H9 (cell line): ENCODE measurements at regions not wholly inside any gene's neighbourhood (a gene's known extent, or its start where the extent isn't known, plus 50 kb on each side); places are given as distances from the start of the nearest gene placed in this dataset.

Source experiments
- DNase-seq: peaks from one replicate; pipeline ENCODE4 v3.0.0-alpha.2; 2017
- H2AFZ ChIP-seq: one replicate; pipeline ENCODE4 v1.6.1; 2013; ENCODE audit warnings: mild to moderate bottlenecking, low read length, control low read depth, moderate library complexity
- H2AK5ac ChIP-seq: 2 replicates; pipeline ENCODE4 v1.6.1; 2013; ENCODE audit warnings: low read length, control low read depth, mixed read lengths; ENCODE audit not compliant: insufficient read length
- H2BK120ac ChIP-seq: one replicate; pipeline ENCODE4 v1.6.1; 2013; ENCODE audit warnings: low read depth, mild to moderate bottlenecking, low read length, control low read depth, inconsistent platforms; ENCODE audit not compliant: poor library complexity, severe bottlenecking
- H2BK12ac ChIP-seq: 2 replicates; pipeline ENCODE4 v1.6.1; 2013; ENCODE audit warnings: low read length, control low read depth, mixed read lengths, low read depth; ENCODE audit not compliant: insufficient read length
- H2BK15ac ChIP-seq: 2 replicates; pipeline ENCODE4 v1.6.1; 2013; ENCODE audit warnings: low read depth, low read length, control low read depth
- H2BK20ac ChIP-seq: one replicate; pipeline ENCODE4 v1.6.1; 2013; ENCODE audit warnings: low read depth, mild to moderate bottlenecking, low read length, control low read depth, inconsistent platforms; ENCODE audit not compliant: poor library complexity, severe bottlenecking
- H2BK5ac ChIP-seq: 2 replicates; pipeline ENCODE4 v1.6.1; 2013; ENCODE audit warnings: low read length, control low read depth, mixed read lengths; ENCODE audit not compliant: insufficient read length
- H3K14ac ChIP-seq: 2 replicates; pipeline ENCODE4 v1.6.1; 2013; ENCODE audit warnings: low read length, control low read depth; ENCODE audit not compliant: insufficient read depth
- H3K18ac ChIP-seq: 2 replicates; pipeline ENCODE4 v1.6.1; 2013; ENCODE audit warnings: low read depth, mild to moderate bottlenecking, mixed read lengths, low read length, control low read depth; ENCODE audit not compliant: insufficient read length
- H3K23ac ChIP-seq: 2 replicates; pipeline ENCODE4 v1.6.1; 2013; ENCODE audit warnings: low read length, control low read depth, mixed read lengths, low read depth; ENCODE audit not compliant: insufficient read length
- H3K23me2 ChIP-seq: 2 replicates; pipeline ENCODE4 v1.6.1; 2013; ENCODE audit warnings: low read depth, mild to moderate bottlenecking, mixed read lengths, low read length, control low read depth; ENCODE audit not compliant: insufficient read length, poor library complexity, severe bottlenecking
- H3K27ac ChIP-seq: 2 replicates; pipeline ENCODE4 v1.5.1; 2013; ENCODE audit warnings: low read length, control low read depth, mixed read lengths, low read depth; ENCODE audit not compliant: insufficient read length
- H3K27me3 ChIP-seq: 2 replicates; pipeline ENCODE4 v1.6.1; 2013; ENCODE audit warnings: low read length, control low read depth, inconsistent platforms; ENCODE audit not compliant: insufficient read depth
- H3K4ac ChIP-seq: 2 replicates; pipeline ENCODE4 v1.6.1; 2013; ENCODE audit warnings: low read depth, mild to moderate bottlenecking, control low read depth, inconsistent platforms, low read length, moderate library complexity
- H3K4me1 ChIP-seq: 2 replicates; pipeline ENCODE4 v1.6.1; 2013; ENCODE audit warnings: low read length, control low read depth, inconsistent platforms; ENCODE audit not compliant: insufficient read depth
- H3K4me2 ChIP-seq: 2 replicates; pipeline ENCODE4 v1.6.1; 2013; ENCODE audit warnings: low read length, control low read depth, mixed read lengths; ENCODE audit not compliant: insufficient read length, insufficient read depth
- H3K56ac ChIP-seq: 2 replicates; pipeline ENCODE4 v1.6.1; 2013; ENCODE audit warnings: low read depth, mild to moderate bottlenecking, mixed read lengths, low read length, control low read depth; ENCODE audit not compliant: insufficient read length
- H3K79me1 ChIP-seq: 2 replicates; pipeline ENCODE4 v1.6.1; 2013; ENCODE audit warnings: low read depth, mild to moderate bottlenecking, moderate library complexity, low read length, control low read depth, inconsistent platforms; ENCODE audit not compliant: insufficient read depth, poor library complexity, severe bottlenecking
- H3K79me2 ChIP-seq: 2 replicates; pipeline ENCODE4 v1.6.1; 2013; ENCODE audit warnings: low read length, control low read depth, inconsistent platforms; ENCODE audit not compliant: insufficient read depth
- H3K9ac ChIP-seq: 2 replicates; pipeline ENCODE4 v1.6.1; 2013; ENCODE audit warnings: low read length, control low read depth, mixed read lengths; ENCODE audit not compliant: insufficient read length; ENCODE audit errors: extremely low read depth
- H3K9me3 ChIP-seq: one replicate; pipeline ENCODE4 v1.6.1; 2013; ENCODE audit warnings: low read depth, low read length, inconsistent platforms; ENCODE audit not compliant: control insufficient read depth
- H3T11ph ChIP-seq: one replicate; pipeline ENCODE4 v1.6.1; 2013; ENCODE audit warnings: mild to moderate bottlenecking, low read length, control low read depth, inconsistent platforms
- H4K20me1 ChIP-seq: one replicate; pipeline ENCODE4 v1.6.1; 2013; ENCODE audit not compliant: control insufficient read depth, insufficient read length, insufficient read depth
- H4K5ac ChIP-seq: 2 replicates; pipeline ENCODE4 v1.6.1; 2013; ENCODE audit warnings: low read depth, mild to moderate bottlenecking, mixed read lengths, low read length, control low read depth; ENCODE audit not compliant: insufficient read length
- H4K8ac ChIP-seq: replicated peaks from 2 replicates; pipeline ENCODE4 v1.6.1; 2013; ENCODE audit warnings: low read length, control low read depth, mixed read lengths, low read depth; ENCODE audit not compliant: insufficient read length
- H4K91ac ChIP-seq: 2 replicates; pipeline ENCODE4 v1.6.1; 2013; ENCODE audit warnings: low read depth, mild to moderate bottlenecking, moderate library complexity, mixed read lengths, low read length, control low read depth; ENCODE audit not compliant: insufficient read length
- H3K27ac Mint-ChIP-seq, 3 experiments: 2 replicates in 2 of 3; 3 replicates in 1 of 3; pipeline ENCODE4 v1.8.0; 2020 to 2021; ENCODE audit warnings: mixed read lengths in 3 of 3, mild to moderate bottlenecking in 1 of 3, moderate library complexity in 1 of 3
- H3K27me3 Mint-ChIP-seq: 2 replicates; pipeline ENCODE4 v1.8.0; 2021; ENCODE audit warnings: low read depth, mild to moderate bottlenecking, moderate library complexity, mixed read lengths
- H3K36me3 Mint-ChIP-seq, 3 experiments: 2 replicates in 2 of 3; 3 replicates in 1 of 3; pipeline ENCODE4 v1.8.0; 2020 to 2021; ENCODE audit warnings: low read depth in 3 of 3, mixed read lengths in 3 of 3; ENCODE audit not compliant: insufficient read depth in 1 of 3
- H3K4me1 Mint-ChIP-seq, 2 experiments: 2 replicates each; pipeline ENCODE4 v1.8.0; 2020; ENCODE audit warnings: mixed read lengths in 2 of 2
- H3K4me3 Mint-ChIP-seq, 2 experiments: 2 replicates in 1 of 2; 3 replicates in 1 of 2; pipeline ENCODE4 v1.8.0; 2020 to 2021; ENCODE audit warnings: mild to moderate bottlenecking in 2 of 2, mixed read lengths in 2 of 2, moderate library complexity in 1 of 2
- H3K9me3 Mint-ChIP-seq, 2 experiments: 2 replicates in 1 of 2; 3 replicates in 1 of 2; pipeline ENCODE4 v1.8.0; 2020; ENCODE audit warnings: mild to moderate bottlenecking in 2 of 2, mixed read lengths in 2 of 2, moderate library complexity in 1 of 2
- CTCF ChIP-seq: fragments of 200-600 bp; sonication (generic); conservative IDR thresholded peaks from 3 replicates; pipeline ENCODE4 v1.8.0; 2021; ENCODE audit warnings: antibody characterized with exemption, mild to moderate bottlenecking
- whole genome bisulfite sequencing: extraction: QIAGEN DNeasy Blood & Tissue Kit; methylation state at CpG from one replicate; pipeline ENCODE4 v1.1.7; 2013; ENCODE audit warnings: missing lambda C conversion rate, low lambda C conversion rate, mixed read lengths; ENCODE audit not compliant: insufficient read length; ENCODE audit errors: extremely low coverage; 5-methylcytosine and 5-hydroxymethylcytosine counted together

- H3K14ac ChIP-seq = no peak overlapping the region
- H3K27ac ChIP-seq = no peak overlapping the region
- H2BK5ac ChIP-seq = no peak overlapping the region
- H3K27ac Mint-ChIP-seq = no peak overlapping the region
- no peak overlapping the region for H2BK120ac ChIP-seq
- no peak overlapping the region for H2BK12ac ChIP-seq
- no peak overlapping the region for H3K4me3 Mint-ChIP-seq
- no peak overlapping the region for H2BK20ac ChIP-seq
- no peak overlapping the region for H3K4me2 ChIP-seq
- peaks cover 12% of the 10 kb centered on the region for H3K27me3 Mint-ChIP-seq
- H3K9me3 Mint-ChIP-seq = no peaks in the 10 kb centered on the region
- no peak for TF ChIP-seq CTCF
- no peak overlapping the region for H3K4ac ChIP-seq
- H3K79me2 ChIP-seq = no peaks in the 10 kb centered on the region
- no peak overlapping the region for H3K23ac ChIP-seq
- H2AFZ ChIP-seq = no peak overlapping the region
- no peak overlapping the region for H4K5ac ChIP-seq
- H3K9me3 ChIP-seq = no peaks in the 10 kb centered on the region
- no peaks in the 10 kb centered on the region for H4K20me1 ChIP-seq
- H3K27me3 ChIP-seq = no peaks in the 10 kb centered on the region
- WGBS = no CpG with 5 or more reads among the region's 3 CpGs
- peaks cover 11 to 13% of the 10 kb centered on the region in 2 experiments for H3K4me1 Mint-ChIP-seq
- no peak overlapping the region for H3K18ac ChIP-seq
- H3K9ac ChIP-seq = no peak overlapping the region
- no peaks in the 10 kb centered on the region for H3K79me1 ChIP-seq
- no peak overlapping the region for H3K56ac ChIP-seq
- no peak overlapping the region for H3T11ph ChIP-seq
- no peaks in the 10 kb centered on the region for H3K23me2 ChIP-seq
- H4K8ac ChIP-seq = no peak overlapping the region
- no peak for DNase-seq
- no peak overlapping the region for H4K91ac ChIP-seq
- no peak overlapping the region for H2BK15ac ChIP-seq
- no peak overlapping the region for H2AK5ac ChIP-seq
- no peaks in the 10 kb centered on the region for H3K36me3 Mint-ChIP-seq
- no peaks in the 10 kb centered on the region for H3K4me1 ChIP-seq
Measured at GRCh38 chr22:33975841-33976240, 55.6 kb upstream of the LARGE1 start.
